ENCODE measurements at regions not wholly inside any gene's neighbourhood (a gene's known extent, or its start where the extent isn't known, plus 50 kb on each side); places are given as distances from the start of the nearest gene placed in this dataset.
"Not testable (repeated sequence)": the region's sequence is repeated elsewhere in the genome, so short reads cannot be mapped to it uniquely, and the experiment has no call there.

- no peak for DNase-seq
These were observed 656.7 kb downstream of the GABRG1 start for GRCh38 chr4:45467157-45467556.

GRCh38 chr4:45460157-45460556 is 663.7 kb downstream of the GABRG1 start:
- DNase-seq: not testable (repeated sequence)

GRCh38 chr4:45455217-45455616 is 668.6 kb downstream of the GABRG1 start:
- DNase-seq: no peak

GRCh38 chr4:45453258-45453853 is 670.5 kb downstream of the GABRG1 start:
- peak; percentile 14 to 70 (median 27) for DNase-seq

DNA sequence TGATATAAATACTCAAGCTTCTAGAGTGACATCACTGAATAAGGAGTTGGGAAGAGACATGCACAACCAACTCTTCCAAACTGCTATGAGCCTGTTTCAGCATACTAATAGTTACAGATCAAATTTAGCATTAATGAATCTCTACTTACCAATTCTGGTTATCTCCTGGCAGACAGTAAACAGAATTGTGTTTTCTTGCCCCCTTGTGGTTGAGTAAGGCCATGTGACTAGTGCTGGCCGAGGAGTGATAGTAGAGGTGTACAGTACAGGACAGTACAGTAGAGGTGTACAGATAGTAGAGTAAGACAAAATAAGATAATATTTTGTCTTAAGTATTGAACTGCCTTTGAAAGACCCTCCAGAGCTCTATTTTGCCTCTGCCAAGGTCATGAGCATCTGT is 681.4 kb downstream of the GABRG1 start:
- DNase-seq: peak in 2 of 3 experiments; percentile 21 to 68

DNA sequence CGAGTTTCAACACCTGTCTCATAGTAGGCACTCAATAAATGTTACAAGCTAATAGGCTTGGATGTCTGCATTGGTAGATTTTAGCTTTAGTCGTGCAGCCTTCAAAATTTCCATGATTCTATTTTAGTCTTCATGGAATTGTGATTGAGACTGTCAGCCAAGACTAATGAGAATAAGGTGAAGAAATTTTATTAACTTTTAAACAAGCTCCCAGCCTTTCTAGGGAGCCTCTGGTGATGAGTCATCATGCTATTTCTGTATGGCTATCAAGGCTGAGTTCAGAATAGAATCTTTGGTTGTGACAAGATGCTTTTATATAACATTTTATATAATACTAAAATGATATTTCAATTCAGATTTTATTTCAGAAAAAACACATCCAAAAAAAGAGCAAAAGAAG is 685.8 kb downstream of the GABRG1 start:
- DNase-seq: no peak

- DNase-seq: no peak
These were observed 686.5 kb downstream of the GABRG1 start for GRCh38 chr4:45437381-45437780.

DNA sequence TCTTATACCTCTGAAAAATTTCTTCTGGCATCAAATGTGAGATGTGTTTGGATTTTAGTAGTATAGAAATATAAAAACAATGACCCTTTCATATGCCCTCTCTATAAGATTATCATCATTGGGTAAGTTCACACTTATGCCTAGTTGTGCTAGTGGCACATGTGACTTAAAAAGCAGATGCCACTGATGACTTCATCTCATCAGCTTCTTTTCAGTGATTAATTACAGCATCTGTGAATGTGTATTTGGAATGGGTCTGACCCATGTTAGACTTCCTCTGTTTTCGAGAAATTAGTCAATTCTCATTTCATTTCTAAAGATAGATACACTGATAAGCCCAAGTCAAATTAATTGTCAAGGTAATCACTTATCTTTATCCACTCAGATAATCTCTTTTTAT is 698.7 kb downstream of the GABRG1 start:
- no peak for DNase-seq

DNA sequence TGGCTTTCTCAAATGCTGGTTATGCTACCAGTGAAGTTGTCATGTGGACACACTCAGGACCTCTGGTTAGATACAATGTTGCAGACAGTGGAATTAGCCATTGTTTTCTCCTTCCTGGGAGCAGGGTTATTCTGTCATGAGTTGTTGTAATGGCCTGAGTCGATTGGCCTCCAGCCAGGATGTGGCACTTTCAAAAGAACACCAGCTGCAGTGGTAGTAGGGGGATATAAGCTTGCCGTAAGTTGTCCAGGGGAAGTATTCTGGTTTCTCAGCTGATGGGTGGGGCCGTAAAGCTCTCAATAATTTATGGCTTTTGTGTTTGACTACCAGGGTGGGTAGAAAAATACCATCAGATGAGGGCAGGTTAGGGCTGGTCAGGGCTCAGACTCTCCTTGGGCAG is 697.5 kb upstream of the GNPDA2 start:
- DNase-seq: peak in 2 of 3 experiments; percentile 17 to 37

- DNase-seq: not testable (repeated sequence)
These were observed 693.8 kb upstream of the GNPDA2 start for GRCh38 chr4:45420091-45420674.

DNA sequence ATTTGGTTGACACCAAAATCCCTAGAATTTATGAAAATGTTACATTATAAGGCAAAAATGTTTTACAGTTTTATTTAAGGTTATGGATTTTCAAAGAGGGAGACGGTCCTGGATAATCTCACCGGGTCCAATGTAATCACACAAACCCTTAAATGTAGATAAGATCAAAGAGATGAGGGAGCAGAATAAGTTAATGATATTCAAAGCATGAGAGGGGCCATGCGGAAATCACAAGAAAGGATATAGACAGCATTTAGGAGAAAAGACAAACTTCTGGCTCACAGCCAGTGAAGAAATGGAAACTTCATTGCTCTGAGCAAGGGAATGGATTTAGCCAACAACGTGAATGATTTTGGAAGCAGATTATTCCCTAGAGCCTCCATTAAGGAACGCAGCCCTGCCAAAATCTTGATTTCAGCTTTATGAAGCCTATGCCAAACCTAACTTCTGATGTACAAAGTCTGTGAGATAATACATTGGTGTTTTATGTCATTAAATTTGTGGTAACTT is 684.4 kb upstream of the GNPDA2 start:
- no peak for DNase-seq

DNA sequence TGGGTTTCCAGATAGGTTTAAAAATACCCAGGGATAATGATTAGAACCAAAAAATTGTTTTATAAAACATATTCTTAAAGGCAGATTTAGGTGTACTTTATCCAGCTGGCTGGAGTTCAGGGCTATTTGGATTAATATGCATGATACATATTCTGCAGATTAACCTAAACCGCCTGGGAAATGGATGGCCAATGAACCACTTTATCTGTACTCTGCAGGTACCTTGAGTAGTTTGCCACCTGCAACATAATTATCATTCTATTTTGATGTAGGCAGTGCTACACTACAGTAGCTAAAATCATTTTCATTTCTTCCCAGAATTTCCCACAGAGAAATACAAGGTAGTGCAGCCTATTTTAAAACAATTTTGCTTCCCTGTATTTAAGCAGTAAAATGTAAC is 683.2 kb upstream of the GNPDA2 start:
- peak in 1 of 3 experiments; percentile 27 for DNase-seq

DNA sequence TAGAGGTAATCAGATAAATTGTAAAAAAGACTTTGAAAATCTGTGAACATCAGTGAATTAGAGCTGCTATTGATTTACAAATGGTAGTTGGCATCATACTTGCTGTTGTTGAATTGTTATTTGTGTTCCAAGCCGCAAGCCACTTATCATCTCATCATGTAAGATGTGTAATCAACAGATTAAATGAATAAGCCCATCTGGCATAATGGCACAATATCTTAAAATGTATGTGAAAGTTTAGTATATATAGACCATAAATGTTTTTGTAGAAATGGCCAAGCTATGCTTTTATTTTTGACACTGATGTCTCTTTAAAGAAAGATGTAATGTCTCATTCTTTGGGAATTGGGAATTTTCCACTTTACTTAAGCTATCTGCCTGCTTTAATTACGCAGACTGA is 682.6 kb upstream of the GNPDA2 start:
- DNase-seq: no peak

DNA sequence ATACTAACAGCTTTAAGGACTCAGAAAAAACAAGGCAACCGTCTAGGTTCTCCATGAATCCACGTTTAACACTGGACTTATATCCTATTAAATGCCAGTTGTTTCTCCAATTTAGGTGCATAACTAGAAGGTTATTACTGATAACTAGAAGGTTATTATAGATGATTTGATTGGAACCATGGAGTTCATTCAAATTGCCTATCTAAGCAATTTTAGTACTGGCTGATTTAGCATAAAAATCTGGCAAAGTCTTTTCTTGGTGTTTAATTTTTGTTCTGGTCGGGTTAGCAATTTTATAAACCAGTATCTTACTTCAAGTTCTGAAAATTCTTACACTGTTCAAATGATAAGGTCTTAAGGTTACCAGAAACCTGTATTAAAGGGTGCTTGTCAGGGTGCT is 672.8 kb upstream of the GNPDA2 start:
- no peak for DNase-seq

- DNase-seq: no peak
These were observed 659.0 kb upstream of the GNPDA2 start for GRCh38 chr4:45385306-45385705.

DNA sequence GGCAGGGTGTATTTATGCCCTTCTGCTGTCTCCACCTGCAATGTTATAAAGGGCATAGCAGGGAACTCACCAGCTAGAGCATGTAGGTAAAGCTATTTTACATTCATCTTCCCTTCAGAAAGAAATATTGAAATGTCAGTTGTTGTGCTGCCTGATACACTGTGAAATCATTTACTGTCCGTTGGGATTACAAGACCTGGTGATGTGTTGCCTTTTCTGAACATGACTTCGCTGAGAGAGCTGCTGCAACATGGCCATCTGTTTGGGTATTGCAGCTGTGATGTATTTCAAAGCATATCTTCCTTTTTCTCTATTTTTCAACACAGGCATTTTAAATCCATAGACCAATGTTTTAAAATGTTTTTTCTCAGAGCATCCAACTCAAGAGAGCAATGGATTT is 644.1 kb upstream of the GNPDA2 start:
- DNase-seq: no peak

DNA sequence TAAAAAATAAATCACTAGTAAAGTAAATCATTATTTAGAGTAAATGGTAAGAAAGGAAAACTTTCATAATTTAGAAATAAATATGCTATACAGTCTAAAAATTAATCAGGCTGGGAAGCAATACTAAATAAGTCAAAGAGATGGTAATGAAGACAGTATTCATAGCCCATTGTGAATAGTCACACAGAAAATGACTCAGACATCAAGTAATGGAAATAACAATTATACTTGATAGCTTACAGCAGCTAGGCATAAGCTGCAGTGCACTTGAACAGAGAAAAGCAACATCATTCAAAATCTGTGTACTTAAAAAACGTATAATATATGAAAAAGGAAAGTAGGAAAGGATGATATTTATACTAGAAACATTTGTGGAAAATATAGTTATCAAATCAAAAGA is 642.5 kb upstream of the GNPDA2 start:
- no peak for DNase-seq

DNA sequence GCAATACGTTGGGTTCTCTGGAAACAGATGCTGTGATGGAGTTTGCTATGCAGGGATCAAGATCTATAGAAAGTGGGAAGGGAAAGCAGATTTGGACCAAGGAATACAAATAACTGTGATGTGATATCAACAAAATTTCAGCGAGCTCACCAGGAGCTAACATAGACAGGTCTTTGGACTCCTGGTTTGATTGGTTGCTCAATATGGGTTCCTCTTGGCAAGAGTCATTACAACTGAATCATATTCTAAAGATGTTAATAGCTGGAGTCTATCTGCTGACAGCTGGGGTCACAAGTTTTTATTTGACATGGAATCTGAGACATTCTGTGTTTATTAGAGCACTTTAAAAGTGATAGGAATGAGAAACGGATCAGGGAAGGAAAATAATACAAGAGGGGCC is 637.6 kb upstream of the GNPDA2 start:
- no peak for DNase-seq

DNA sequence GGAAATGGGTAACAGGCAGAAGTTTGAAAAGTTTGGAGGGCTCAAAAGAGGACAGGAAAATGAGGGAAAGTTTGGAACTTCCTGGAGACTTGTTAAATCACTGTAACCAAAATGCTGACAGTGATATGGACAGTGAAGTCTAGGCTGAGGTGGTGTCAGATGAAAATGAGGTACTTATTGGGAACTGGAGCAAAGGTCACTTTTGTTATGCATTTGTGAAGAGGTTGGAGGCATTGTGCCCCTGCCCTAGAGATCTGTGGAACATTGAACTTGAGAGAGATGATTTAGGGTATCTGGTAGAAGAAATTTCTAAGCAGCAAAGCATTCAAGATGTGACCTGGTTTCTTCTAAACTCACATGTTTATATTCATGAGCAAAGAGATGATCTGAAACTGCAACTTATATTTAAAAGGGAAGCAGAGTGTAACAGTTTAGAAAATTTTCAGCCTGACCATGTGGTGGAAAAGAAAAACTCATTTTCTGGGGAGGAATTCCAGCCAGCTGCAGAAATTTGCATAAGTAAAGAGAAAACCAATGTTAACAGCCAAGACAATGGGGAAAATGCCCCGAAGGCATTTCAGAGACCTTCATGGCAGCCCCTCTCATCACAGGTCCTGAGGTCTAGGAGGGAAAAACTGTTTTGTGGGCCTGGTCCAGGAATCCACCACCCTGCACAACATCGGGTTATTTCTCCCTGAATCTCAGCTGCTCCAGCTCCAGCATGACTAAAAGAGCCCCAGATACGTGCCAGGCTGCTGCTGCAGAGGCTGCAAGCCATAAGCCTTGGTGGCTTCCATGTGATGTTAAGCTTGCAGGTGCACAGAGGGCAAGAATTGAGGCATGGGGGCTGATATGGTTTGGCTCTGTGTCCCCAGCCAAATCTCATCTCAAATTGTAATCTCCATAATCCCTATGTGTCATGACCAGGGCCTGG is 632.5 kb upstream of the GNPDA2 start:
- DNase-seq: peak in 1 of 3 experiments; percentile 9

GRCh38 chr4:45353161-45353560 is 626.8 kb upstream of the GNPDA2 start:
- no peak for DNase-seq

GRCh38 chr4:45350438-45350837 is 624.1 kb upstream of the GNPDA2 start:
- peak in 1 of 3 experiments; percentile 9 for DNase-seq

GRCh38 chr4:45349859-45350258 is 623.5 kb upstream of the GNPDA2 start:
- DNase-seq: no peak

- DNase-seq: peak in 1 of 3 experiments; percentile 12
These were observed 620.6 kb upstream of the GNPDA2 start for GRCh38 chr4:45346816-45347435.

Measured in NCI-H1417 (cell line).